ENCODE measurements at regions not wholly inside any gene's neighbourhood (a gene's known extent, or its start where the extent isn't known, plus 50 kb on each side); places are given as distances from the start of the nearest gene placed in this dataset.

GRCh38 chr5:152942633-152943336 is 537.7 kb upstream of the NMUR2 start:
- TF ChIP-seq CTCF (IDR thresholded peaks at IDR 0.05; ENCODE audit: insufficient read depth, low read length, poor library complexity, severe bottlenecking) = no peak
- no peaks in the 10 kb centered on the region for H3K27me3 ChIP-seq (ENCODE audit: control insufficient read depth, insufficient read depth, low read length)
- no peaks in the 10 kb centered on the region for H3K36me3 ChIP-seq (ENCODE audit: control insufficient read depth, insufficient read depth, low read length)
- H3K4me3 ChIP-seq (ENCODE audit: low read depth, low read length) = no peak overlapping the region
- DNase-seq (ENCODE audit: low read depth) = no peak

- no peak overlapping the region for H3K4me3 ChIP-seq (ENCODE audit: low read depth, low read length)
- no peak for TF ChIP-seq CTCF (IDR thresholded peaks at IDR 0.05; ENCODE audit: insufficient read depth, low read length, poor library complexity, severe bottlenecking)
- H3K36me3 ChIP-seq (ENCODE audit: control insufficient read depth, insufficient read depth, low read length) = no peaks in the 10 kb centered on the region
- no peaks in the 10 kb centered on the region for H3K27me3 ChIP-seq (ENCODE audit: control insufficient read depth, insufficient read depth, low read length)
- no peak for DNase-seq (ENCODE audit: low read depth)
Measured at GRCh38 chr5:152953788-152954483, 536.5 kb upstream of the GRIA1 start.

- no peak for TF ChIP-seq CTCF (IDR thresholded peaks at IDR 0.05; ENCODE audit: insufficient read depth, low read length, poor library complexity, severe bottlenecking)
- H3K4me3 ChIP-seq (ENCODE audit: low read depth, low read length) = no peak overlapping the region
- no peak for DNase-seq (ENCODE audit: low read depth)
Measured at GRCh38 chr5:152956943-152957613, 533.4 kb upstream of the GRIA1 start.

GRCh38 chr5:152978141-152978835 is 512.2 kb upstream of the GRIA1 start:
- Histone ChIP-seq H3K36me3 (ENCODE audit: control insufficient read depth, insufficient read depth, low read length) (no peaks in the 10 kb centered on the region), H3K27me3 (ENCODE audit: control insufficient read depth, insufficient read depth, low read length) (no peaks in the 10 kb centered on the region), H3K4me3 (ENCODE audit: low read depth, low read length) (no peak overlapping the region)
- no peak for TF ChIP-seq CTCF (IDR thresholded peaks at IDR 0.05; ENCODE audit: insufficient read depth, low read length, poor library complexity, severe bottlenecking)
- DNase-seq (ENCODE audit: low read depth) = no peak

More at GRCh38 chr5:152956943-152957613, 533.4 kb upstream of the GRIA1 start:
- no peaks in the 10 kb centered on the region for H3K36me3 ChIP-seq (ENCODE audit: control insufficient read depth, insufficient read depth, low read length)
- no peaks in the 10 kb centered on the region for H3K27me3 ChIP-seq (ENCODE audit: control insufficient read depth, insufficient read depth, low read length)

- Histone ChIP-seq H3K36me3 (ENCODE audit: control insufficient read depth, insufficient read depth, low read length) (no peaks in the 10 kb centered on the region), H3K27me3 (ENCODE audit: control insufficient read depth, insufficient read depth, low read length) (no peaks in the 10 kb centered on the region), H3K4me3 (ENCODE audit: low read depth, low read length) (no peak overlapping the region)
- DNase-seq (ENCODE audit: low read depth) = no peak
- TF ChIP-seq CTCF (IDR thresholded peaks at IDR 0.05; ENCODE audit: insufficient read depth, low read length, poor library complexity, severe bottlenecking) = no peak
Measured at GRCh38 chr5:152987131-152987530, 503.3 kb upstream of the GRIA1 start.

Measured in kidney epithelial cell (primary cell).